NCI-H226 (cell line): ENCODE measurements at regions not wholly inside any gene's neighbourhood (a gene's known extent, or its start where the extent isn't known, plus 50 kb on each side); places are given as distances from the start of the nearest gene placed in this dataset.

Source experiments
- DNase-seq: peaks from one replicate; pipeline ENCODE4 v3.0.0-alpha.2; 2015

GRCh38 chr17:59451706-59452105 lies 113.7 kb upstream of the DHX40 start:
- DNase-seq: peak; percentile 80

GRCh38 chr17:59454633-59455105 lies 110.7 kb upstream of the DHX40 start:
- no peak for DNase-seq

GRCh38 chr17:59456428-59456827 lies 109.0 kb upstream of the DHX40 start:
- DNase-seq: no peak

DNA sequence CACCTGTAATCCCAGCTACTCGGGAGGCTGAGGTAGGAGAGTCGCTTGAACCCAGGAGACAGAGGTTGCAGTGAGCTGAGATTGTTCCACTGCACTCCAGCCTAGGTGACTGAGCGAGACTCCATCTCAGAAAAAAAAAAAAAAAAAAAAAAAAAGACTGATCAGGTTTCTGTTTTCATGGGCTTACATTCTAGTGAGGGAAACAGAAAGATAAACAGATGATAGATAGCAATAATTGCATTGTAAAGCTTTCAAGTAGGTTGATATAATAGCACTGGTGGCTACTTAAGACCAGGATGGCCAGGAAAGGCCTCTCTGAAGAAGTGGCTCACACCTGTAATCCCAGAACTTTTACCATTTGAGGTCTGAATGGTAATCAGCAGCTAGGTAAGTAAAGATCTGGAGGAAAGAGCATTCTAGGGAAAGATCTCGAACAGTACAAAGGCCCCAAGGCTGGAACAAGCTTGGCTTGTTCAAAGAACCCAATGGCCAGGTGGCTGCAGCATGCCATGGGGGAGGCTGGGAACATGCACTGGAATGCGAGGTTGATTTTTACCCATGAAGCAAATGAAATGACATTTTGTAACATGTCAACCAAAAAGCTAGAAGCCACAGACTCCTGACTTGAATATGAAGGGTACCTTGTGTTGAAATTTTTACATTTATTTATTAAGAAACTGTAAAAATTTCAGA lies 108.3 kb upstream of the DHX40 start:
- no peak for DNase-seq

DNA sequence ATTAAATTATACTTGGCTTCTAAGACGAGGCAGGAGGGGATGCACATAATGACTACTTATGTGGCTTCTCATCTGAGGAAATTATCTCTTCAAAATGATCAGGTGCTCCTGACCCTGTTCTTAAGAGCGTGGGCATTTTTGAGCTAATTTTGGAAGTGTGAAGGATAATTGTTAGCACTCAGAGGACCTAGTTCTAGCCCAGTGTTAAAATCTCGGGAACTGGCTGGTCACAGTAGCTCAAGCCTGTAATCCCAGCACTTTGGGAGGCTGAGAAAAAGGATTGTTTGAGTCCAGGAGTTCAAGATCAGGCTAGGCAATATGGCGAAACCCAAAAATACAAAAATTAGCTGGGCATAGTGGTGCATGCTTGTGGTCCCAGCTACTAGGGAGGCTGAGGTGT lies 103.0 kb upstream of the DHX40 start:
- DNase-seq: no peak

DNA sequence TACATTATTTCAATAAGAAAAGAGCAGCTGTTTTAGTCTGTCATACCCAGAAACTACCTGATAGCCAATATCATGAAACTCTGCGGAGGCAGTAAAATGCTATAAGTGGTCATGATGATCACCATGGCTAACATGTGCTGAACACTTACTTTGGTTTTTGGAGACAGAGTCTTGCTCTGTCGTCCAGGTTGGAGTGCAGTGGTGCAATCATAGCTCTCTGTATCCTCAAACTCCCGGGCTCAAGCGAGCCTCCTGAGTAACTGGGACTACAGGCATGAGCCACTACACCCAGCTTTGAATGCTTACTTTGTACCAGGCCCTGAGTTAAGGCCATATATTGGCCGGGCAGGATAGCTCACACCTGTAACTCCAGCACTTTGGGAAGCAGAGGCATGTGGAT lies 101.2 kb upstream of the DHX40 start:
- no peak for DNase-seq

- no peak for DNase-seq
Observed at GRCh38 chr17:59465949-59466307, 99.5 kb upstream of the DHX40 start.

GRCh38 chr17:59466946-59467801 lies 98.2 kb upstream of the DHX40 start:
- no peak for DNase-seq

GRCh38 chr17:59469786-59470485 lies 95.5 kb upstream of the DHX40 start:
- DNase-seq: no peak

DNA sequence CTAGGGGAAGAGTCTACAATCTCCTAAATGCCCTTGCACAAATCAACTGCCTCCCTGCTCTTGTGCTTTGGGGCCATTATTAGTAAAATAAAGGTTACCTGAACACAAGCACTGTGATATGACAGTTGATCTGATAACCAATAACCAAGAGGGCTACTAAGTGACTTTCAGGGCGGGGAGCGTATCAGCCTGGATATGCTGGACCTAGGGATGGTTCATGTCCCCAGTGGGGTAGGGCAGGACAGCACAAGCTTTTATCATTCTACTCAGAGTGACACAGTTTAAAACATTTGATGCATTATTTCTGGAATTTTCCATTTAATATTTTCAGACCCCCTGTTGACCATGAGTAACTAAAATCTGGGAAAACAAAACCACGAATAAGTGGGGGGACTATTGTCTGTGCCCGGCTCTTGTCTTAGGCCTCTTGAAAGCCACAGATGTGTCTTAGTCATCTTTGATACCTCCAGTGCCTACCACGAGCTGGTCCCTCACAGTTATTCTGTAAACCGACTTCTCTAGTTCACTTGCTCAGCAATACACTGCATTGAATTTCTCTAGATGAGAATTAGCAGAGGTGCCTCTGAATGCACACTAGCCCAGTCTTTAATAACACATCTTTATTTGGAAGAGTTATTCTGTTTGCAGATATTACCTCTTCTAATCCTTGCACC lies 94.6 kb upstream of the DHX40 start:
- no peak for DNase-seq

GRCh38 chr17:59476413-59476812 lies 89.0 kb upstream of the DHX40 start:
- no peak for DNase-seq

DNA sequence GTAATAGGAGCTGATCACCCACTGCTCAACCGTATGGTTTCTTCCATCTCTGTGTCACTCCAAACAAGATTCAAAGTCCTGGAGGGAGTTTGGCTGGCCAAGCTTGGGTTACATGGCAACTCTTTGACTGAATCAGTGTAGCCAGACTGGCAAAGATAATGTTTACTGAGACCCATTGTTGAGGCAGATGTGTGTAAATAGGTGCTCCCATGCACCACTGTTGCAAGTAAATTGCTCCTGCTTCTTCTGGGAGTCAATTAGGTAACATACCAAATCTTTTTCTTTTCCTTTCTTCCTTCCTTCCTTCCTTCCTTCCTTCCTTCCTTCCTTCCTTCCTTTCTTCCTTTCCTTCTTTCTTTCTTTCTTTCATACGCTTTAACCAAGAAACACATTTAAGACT lies 86.3 kb upstream of the DHX40 start:
- no peak for DNase-seq

DNA sequence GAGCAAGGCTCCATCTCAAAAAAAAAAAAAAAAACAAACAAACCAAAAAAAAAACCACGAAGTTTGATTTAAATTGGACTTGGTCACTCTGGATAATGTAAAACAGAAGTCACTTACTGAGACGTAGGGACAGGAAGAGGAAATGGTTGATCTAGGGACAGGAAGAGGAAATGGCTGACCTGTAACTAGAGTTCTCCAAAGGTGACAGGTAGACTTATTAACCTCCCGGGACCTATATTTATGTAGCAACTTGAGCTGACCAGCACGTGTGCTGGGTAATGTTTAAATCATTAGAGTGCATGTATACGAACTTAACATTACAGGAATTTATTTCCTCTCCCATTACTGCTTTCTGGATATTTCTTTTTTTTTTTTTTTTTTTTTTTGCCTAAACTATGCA lies 81.5 kb upstream of the DHX40 start:
- DNase-seq: no peak

DNA sequence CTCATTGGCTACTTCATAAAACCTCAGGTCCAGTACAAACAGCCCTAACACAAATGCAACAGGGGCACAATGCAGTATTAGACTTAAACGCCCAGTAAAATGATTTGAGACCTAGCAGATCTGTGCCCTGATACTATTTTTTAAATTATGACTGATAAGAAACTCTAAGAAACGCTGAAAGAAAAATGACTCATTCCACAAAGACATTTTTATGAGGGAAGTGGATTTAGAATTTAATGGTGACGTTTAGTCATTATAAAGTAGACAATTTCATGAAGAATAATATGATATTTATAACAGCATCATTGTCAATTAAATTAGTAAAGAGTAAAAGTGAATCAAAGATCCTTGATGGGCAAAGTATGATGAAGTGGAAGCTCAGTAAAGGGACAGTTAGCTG lies 80.4 kb upstream of the DHX40 start:
- DNase-seq: no peak

DNA sequence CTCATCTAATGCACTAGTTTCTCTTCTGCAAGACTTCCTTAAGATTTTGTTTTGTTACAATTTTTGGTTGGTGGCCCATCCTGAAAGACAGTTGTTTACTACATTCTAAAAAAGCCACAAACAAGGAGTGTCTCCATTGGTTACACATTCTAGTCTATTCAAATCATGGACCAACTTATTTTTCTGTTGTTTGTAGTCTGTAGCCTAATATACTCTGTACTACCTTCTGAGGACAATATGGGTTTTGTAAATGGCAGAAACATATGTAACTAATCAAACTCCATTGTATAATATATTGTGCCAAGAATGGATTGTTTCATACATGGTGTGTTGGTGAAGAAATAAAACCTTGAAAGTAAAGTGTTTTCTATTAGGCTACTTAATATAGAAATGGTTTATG lies 79.5 kb upstream of the DHX40 start:
- DNase-seq: no peak

DNA sequence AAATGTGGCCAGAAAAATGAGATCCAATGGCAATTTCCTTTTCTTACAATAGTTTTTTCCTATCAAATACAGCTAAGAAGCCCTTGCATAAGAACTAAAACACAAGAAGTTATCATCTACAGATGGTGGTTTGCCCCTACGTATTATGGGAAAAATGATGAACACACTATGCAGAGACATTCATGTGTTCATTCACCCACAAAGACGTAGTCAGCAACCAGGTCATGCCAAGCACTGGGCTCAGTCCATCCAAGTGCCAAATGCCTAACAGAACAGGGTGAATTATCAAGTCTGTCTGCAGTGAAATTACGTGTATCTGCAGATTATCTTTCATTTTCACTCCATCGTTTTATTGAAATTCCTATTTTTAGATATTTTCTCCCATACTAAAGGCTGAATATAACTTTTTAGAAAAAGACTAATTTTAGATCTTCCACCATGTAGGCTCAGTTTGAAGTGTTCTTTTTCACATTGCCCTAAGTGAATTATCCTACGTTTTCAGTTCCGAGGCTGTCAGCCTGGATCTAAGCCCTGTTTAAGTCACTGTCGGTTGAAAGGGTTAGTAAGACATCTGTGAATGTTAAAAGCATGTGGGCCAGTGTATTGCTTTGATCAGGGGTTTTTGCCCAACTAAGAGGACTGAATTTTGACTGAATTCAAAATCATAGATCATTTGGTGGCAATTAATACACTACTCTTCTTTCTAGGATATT lies 78.1 kb upstream of the DHX40 start:
- DNase-seq: no peak

DNA sequence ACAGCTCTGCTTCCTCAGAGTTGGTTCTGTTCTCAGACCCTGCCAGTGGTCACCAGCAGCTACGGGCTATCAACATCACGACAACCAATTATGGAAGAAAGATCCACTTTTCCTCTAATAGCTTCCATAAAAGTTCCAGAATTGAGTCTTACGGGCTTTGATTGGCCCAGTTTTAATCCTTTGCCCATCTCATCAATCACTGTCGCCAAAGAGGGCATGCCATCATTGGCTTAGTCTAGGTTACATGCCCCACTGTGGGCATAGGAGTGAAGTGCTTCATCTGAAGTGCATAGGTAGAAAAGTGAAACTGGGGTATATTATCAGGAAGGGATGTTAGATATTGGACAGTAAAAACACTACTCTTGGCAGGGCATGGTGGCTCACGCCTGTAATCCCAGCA lies 76.6 kb upstream of the DHX40 start:
- DNase-seq: no peak

DNA sequence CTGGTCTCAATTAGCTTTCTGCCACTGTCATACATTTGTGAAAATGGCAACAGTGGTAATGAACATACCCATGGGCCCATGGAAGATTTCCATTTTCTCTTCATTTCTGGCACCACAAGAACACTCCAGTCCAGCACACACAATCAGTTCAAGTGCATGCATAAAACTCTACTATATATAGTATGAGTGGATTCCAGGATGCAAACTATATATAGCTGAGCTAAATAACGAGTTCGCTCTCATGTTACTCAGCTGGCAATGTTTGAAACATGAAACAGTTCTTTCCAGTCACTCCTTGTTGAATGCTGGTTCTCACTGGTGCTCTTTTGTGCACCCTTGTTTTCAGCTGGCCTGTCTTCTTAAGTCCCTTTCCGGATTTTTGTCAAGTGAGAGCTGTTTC lies 75.2 kb upstream of the DHX40 start:
- DNase-seq: no peak

DNA sequence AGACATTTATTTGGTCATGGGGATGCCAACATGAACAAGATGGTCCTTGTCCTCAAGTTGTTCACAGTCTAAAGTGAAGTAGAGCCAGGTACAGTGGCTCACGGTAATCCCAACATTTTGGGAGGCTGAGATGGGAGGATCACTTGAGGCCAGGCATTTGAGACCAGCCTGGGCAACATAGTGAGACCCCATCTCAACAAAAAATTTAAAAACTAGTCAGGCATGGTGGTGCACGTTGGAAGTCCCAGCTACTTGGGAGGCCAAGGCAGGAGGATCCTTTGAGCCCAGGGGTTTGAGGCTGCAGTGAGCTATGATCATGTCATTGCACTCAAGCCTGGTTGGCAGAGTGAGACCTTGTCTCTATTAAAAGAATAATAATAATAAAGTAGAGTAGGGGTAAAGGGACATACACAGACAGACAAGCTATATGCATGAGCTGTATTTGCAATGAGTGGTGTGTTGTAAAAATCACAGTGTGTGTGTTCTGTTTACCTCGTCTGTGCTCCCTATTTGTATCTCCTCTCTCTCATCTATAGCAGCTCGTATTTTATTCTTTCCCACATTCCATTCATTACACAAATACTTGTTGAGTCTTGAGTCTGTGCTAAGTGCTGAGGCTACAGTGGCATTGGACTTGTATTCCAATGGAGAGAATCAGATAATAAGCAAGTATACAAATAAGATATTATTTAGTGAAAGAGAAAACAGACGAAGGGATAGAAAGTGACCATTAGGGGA lies 73.9 kb upstream of the DHX40 start:
- DNase-seq: no peak

- DNase-seq: no peak
Observed at GRCh38 chr17:59492091-59492451, 73.3 kb upstream of the DHX40 start.

GRCh38 chr17:59493867-59494266 lies 71.5 kb upstream of the DHX40 start:
- DNase-seq: no peak

DNA sequence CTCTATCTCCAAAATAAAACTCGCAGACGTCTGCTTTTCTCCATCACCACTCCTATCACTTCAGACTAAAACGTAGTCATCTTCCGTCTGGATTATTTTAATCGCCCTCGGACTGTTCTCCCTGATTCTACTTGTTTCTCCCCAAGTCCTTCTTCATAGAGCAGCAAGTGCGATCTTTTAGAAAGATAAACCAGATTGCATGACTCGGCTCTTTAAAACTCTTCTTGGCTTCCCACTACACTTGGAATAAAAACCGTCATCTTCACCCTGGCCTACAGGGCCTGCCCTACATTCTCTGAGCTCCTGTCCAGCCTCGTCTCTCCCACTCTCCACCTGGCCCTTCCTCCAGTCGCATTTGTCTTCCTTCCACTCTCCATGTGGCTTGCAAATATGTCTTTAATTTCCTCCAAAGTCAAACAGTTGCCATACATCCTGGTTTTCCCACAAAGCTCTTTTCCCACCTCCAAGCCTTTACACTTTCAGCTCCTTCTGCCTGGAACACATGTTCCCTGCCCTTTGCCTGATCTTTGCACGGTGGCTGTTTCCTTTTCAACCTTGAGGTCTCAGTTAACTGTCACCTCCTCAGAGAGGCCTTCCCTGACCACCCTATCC lies 70.5 kb upstream of the DHX40 start:
- DNase-seq: no peak
